H9 (cell line): ENCODE measurements at regions not wholly inside any gene's neighbourhood (a gene's known extent, or its start where the extent isn't known, plus 50 kb on each side); places are given as distances from the start of the nearest gene placed in this dataset.

ENCODE experiments used
- DNase-seq: peaks from one replicate; pipeline ENCODE4 v3.0.0-alpha.2; 2017
- H2AFZ ChIP-seq: one replicate; pipeline ENCODE4 v1.6.1; 2013; ENCODE audit warnings: mild to moderate bottlenecking, low read length, control low read depth, moderate library complexity
- H2AK5ac ChIP-seq: 2 replicates; pipeline ENCODE4 v1.6.1; 2013; ENCODE audit warnings: low read length, control low read depth, mixed read lengths; ENCODE audit not compliant: insufficient read length
- H2BK120ac ChIP-seq: one replicate; pipeline ENCODE4 v1.6.1; 2013; ENCODE audit warnings: low read depth, mild to moderate bottlenecking, low read length, control low read depth, inconsistent platforms; ENCODE audit not compliant: poor library complexity, severe bottlenecking
- H2BK12ac ChIP-seq: 2 replicates; pipeline ENCODE4 v1.6.1; 2013; ENCODE audit warnings: low read length, control low read depth, mixed read lengths, low read depth; ENCODE audit not compliant: insufficient read length
- H2BK15ac ChIP-seq: 2 replicates; pipeline ENCODE4 v1.6.1; 2013; ENCODE audit warnings: low read depth, low read length, control low read depth
- H2BK20ac ChIP-seq: one replicate; pipeline ENCODE4 v1.6.1; 2013; ENCODE audit warnings: low read depth, mild to moderate bottlenecking, low read length, control low read depth, inconsistent platforms; ENCODE audit not compliant: poor library complexity, severe bottlenecking
- H2BK5ac ChIP-seq: 2 replicates; pipeline ENCODE4 v1.6.1; 2013; ENCODE audit warnings: low read length, control low read depth, mixed read lengths; ENCODE audit not compliant: insufficient read length
- H3K14ac ChIP-seq: 2 replicates; pipeline ENCODE4 v1.6.1; 2013; ENCODE audit warnings: low read length, control low read depth; ENCODE audit not compliant: insufficient read depth
- H3K18ac ChIP-seq: 2 replicates; pipeline ENCODE4 v1.6.1; 2013; ENCODE audit warnings: low read depth, mild to moderate bottlenecking, mixed read lengths, low read length, control low read depth; ENCODE audit not compliant: insufficient read length
- H3K23ac ChIP-seq: 2 replicates; pipeline ENCODE4 v1.6.1; 2013; ENCODE audit warnings: low read length, control low read depth, mixed read lengths, low read depth; ENCODE audit not compliant: insufficient read length
- H3K23me2 ChIP-seq: 2 replicates; pipeline ENCODE4 v1.6.1; 2013; ENCODE audit warnings: low read depth, mild to moderate bottlenecking, mixed read lengths, low read length, control low read depth; ENCODE audit not compliant: insufficient read length, poor library complexity, severe bottlenecking
- H3K27ac ChIP-seq: 2 replicates; pipeline ENCODE4 v1.5.1; 2013; ENCODE audit warnings: low read length, control low read depth, mixed read lengths, low read depth; ENCODE audit not compliant: insufficient read length
- H3K27me3 ChIP-seq: 2 replicates; pipeline ENCODE4 v1.6.1; 2013; ENCODE audit warnings: low read length, control low read depth, inconsistent platforms; ENCODE audit not compliant: insufficient read depth
- H3K4ac ChIP-seq: 2 replicates; pipeline ENCODE4 v1.6.1; 2013; ENCODE audit warnings: low read depth, mild to moderate bottlenecking, control low read depth, inconsistent platforms, low read length, moderate library complexity
- H3K4me1 ChIP-seq: 2 replicates; pipeline ENCODE4 v1.6.1; 2013; ENCODE audit warnings: low read length, control low read depth, inconsistent platforms; ENCODE audit not compliant: insufficient read depth
- H3K4me2 ChIP-seq: 2 replicates; pipeline ENCODE4 v1.6.1; 2013; ENCODE audit warnings: low read length, control low read depth, mixed read lengths; ENCODE audit not compliant: insufficient read length, insufficient read depth
- H3K56ac ChIP-seq: 2 replicates; pipeline ENCODE4 v1.6.1; 2013; ENCODE audit warnings: low read depth, mild to moderate bottlenecking, mixed read lengths, low read length, control low read depth; ENCODE audit not compliant: insufficient read length
- H3K79me1 ChIP-seq: 2 replicates; pipeline ENCODE4 v1.6.1; 2013; ENCODE audit warnings: low read depth, mild to moderate bottlenecking, moderate library complexity, low read length, control low read depth, inconsistent platforms; ENCODE audit not compliant: insufficient read depth, poor library complexity, severe bottlenecking
- H3K79me2 ChIP-seq: 2 replicates; pipeline ENCODE4 v1.6.1; 2013; ENCODE audit warnings: low read length, control low read depth, inconsistent platforms; ENCODE audit not compliant: insufficient read depth
- H3K9ac ChIP-seq: 2 replicates; pipeline ENCODE4 v1.6.1; 2013; ENCODE audit warnings: low read length, control low read depth, mixed read lengths; ENCODE audit not compliant: insufficient read length; ENCODE audit errors: extremely low read depth
- H3K9me3 ChIP-seq: one replicate; pipeline ENCODE4 v1.6.1; 2013; ENCODE audit warnings: low read depth, low read length, inconsistent platforms; ENCODE audit not compliant: control insufficient read depth
- H3T11ph ChIP-seq: one replicate; pipeline ENCODE4 v1.6.1; 2013; ENCODE audit warnings: mild to moderate bottlenecking, low read length, control low read depth, inconsistent platforms
- H4K20me1 ChIP-seq: one replicate; pipeline ENCODE4 v1.6.1; 2013; ENCODE audit not compliant: control insufficient read depth, insufficient read length, insufficient read depth
- H4K5ac ChIP-seq: 2 replicates; pipeline ENCODE4 v1.6.1; 2013; ENCODE audit warnings: low read depth, mild to moderate bottlenecking, mixed read lengths, low read length, control low read depth; ENCODE audit not compliant: insufficient read length
- H4K8ac ChIP-seq: replicated peaks from 2 replicates; pipeline ENCODE4 v1.6.1; 2013; ENCODE audit warnings: low read length, control low read depth, mixed read lengths, low read depth; ENCODE audit not compliant: insufficient read length
- H4K91ac ChIP-seq: 2 replicates; pipeline ENCODE4 v1.6.1; 2013; ENCODE audit warnings: low read depth, mild to moderate bottlenecking, moderate library complexity, mixed read lengths, low read length, control low read depth; ENCODE audit not compliant: insufficient read length
- H3K27ac Mint-ChIP-seq, 3 experiments: 2 replicates in 2 of 3; 3 replicates in 1 of 3; pipeline ENCODE4 v1.8.0; 2020 to 2021; ENCODE audit warnings: mixed read lengths in 3 of 3, mild to moderate bottlenecking in 1 of 3, moderate library complexity in 1 of 3
- H3K27me3 Mint-ChIP-seq: 2 replicates; pipeline ENCODE4 v1.8.0; 2021; ENCODE audit warnings: low read depth, mild to moderate bottlenecking, moderate library complexity, mixed read lengths
- H3K36me3 Mint-ChIP-seq, 3 experiments: 2 replicates in 2 of 3; 3 replicates in 1 of 3; pipeline ENCODE4 v1.8.0; 2020 to 2021; ENCODE audit warnings: low read depth in 3 of 3, mixed read lengths in 3 of 3; ENCODE audit not compliant: insufficient read depth in 1 of 3
- H3K4me1 Mint-ChIP-seq, 2 experiments: 2 replicates each; pipeline ENCODE4 v1.8.0; 2020; ENCODE audit warnings: mixed read lengths in 2 of 2
- H3K4me3 Mint-ChIP-seq, 2 experiments: 2 replicates in 1 of 2; 3 replicates in 1 of 2; pipeline ENCODE4 v1.8.0; 2020 to 2021; ENCODE audit warnings: mild to moderate bottlenecking in 2 of 2, mixed read lengths in 2 of 2, moderate library complexity in 1 of 2
- H3K9me3 Mint-ChIP-seq, 2 experiments: 2 replicates in 1 of 2; 3 replicates in 1 of 2; pipeline ENCODE4 v1.8.0; 2020; ENCODE audit warnings: mild to moderate bottlenecking in 2 of 2, mixed read lengths in 2 of 2, moderate library complexity in 1 of 2
- CTCF ChIP-seq: fragments of 200-600 bp; sonication (generic); conservative IDR thresholded peaks from 3 replicates; pipeline ENCODE4 v1.8.0; 2021; ENCODE audit warnings: antibody characterized with exemption, mild to moderate bottlenecking
- WGBS: extraction: QIAGEN DNeasy Blood & Tissue Kit; methylation state at CpG from one replicate; pipeline ENCODE4 v1.1.7; 2013; ENCODE audit warnings: missing lambda C conversion rate, low lambda C conversion rate, mixed read lengths; ENCODE audit not compliant: insufficient read length; ENCODE audit errors: extremely low coverage; 5-methylcytosine and 5-hydroxymethylcytosine counted together

GRCh38 chr18:44080054-44080453, 600.6 kb upstream of the SETBP1 start:
- Histone ChIP-seq H3K18ac (no peak overlapping the region), H2AK5ac (no peak overlapping the region), H4K5ac (no peak overlapping the region), H3K56ac (no peak overlapping the region), H3K27me3 (no peaks in the 10 kb centered on the region), H4K91ac (no peak overlapping the region), H4K8ac (no peak overlapping the region), H3K4me2 (no peak overlapping the region), H3K23me2 (no peaks in the 10 kb centered on the region), H3K4me1 (no peaks in the 10 kb centered on the region), H2BK5ac (no peak overlapping the region), H3K9me3 (no peaks in the 10 kb centered on the region), H3K14ac (no peak overlapping the region), H3K4ac (no peak overlapping the region), H2BK15ac (no peak overlapping the region), H2BK120ac (no peak overlapping the region), H3T11ph (no peak overlapping the region), H2BK12ac (no peak overlapping the region), H3K9ac (no peak overlapping the region), H2AFZ (no peak overlapping the region), H2BK20ac (no peak overlapping the region), H3K27ac (no peak overlapping the region), H3K79me2 (no peaks in the 10 kb centered on the region), H3K23ac (no peak overlapping the region), H4K20me1 (no peaks in the 10 kb centered on the region), H3K79me1 (no peaks in the 10 kb centered on the region)
- no peak for TF ChIP-seq CTCF
- Mint-ChIP-seq H3K27me3 (no peaks in the 10 kb centered on the region), H3K36me3 (no peaks in the 10 kb centered on the region), H3K27ac (no peak overlapping the region), H3K9me3 (no peaks in the 10 kb centered on the region; a peak in 1 of 5 replicates), H3K4me1 (peaks cover 0 to 3% of the 10 kb centered on the region in 2 experiments; a peak in 1 of 4 replicates), H3K4me3 (no peak overlapping the region)
- no peak for DNase-seq
- WGBS = no CpG with 5 or more reads among the region's 1 CpG
